Naive B cell (primary cell): ENCODE measurements at regions not wholly inside any gene's neighbourhood (a gene's known extent, or its start where the extent isn't known, plus 50 kb on each side); places are given as distances from the start of the nearest gene placed in this dataset.
A peak's percentile ranks its signal among the peaks of the same experiment; 100 is the strongest.
"Not testable (repeated sequence)": the region's sequence is repeated elsewhere in the genome, so short reads cannot be mapped to it uniquely, and the experiment has no call there.

ENCODE experiments used
- ATAC-seq, 2 donors: fragments of 150-1000 bp; cut with Tn5 transposase; 2 replicates each; pipeline ENCODE4 v1.10.0; 2021; ENCODE audit warnings: low read depth in 2 of 2, mild to moderate bottlenecking in 2 of 2, moderate library complexity in 2 of 2
- DNase-seq: peaks from one replicate; pipeline ENCODE4 v3.0.0; 2022
- H3K27ac Mint-ChIP-seq, 6 donors: one replicate each; pipeline ENCODE4 v1.8.0; 2020 to 2022; ENCODE audit warnings: mild to moderate bottlenecking in 6 of 6, mixed read lengths in 6 of 6, moderate library complexity in 5 of 6, inconsistent platforms in 2 of 6
- H3K27me3 Mint-ChIP-seq, 3 donors: one replicate each; pipeline ENCODE4 v1.8.0; 2021 to 2022; ENCODE audit warnings: mixed read lengths in 3 of 3, mild to moderate bottlenecking in 1 of 3
- H3K36me3 Mint-ChIP-seq, 2 donors: one replicate each; pipeline ENCODE4 v1.8.0; 2020 to 2022; ENCODE audit warnings: mixed read lengths in 2 of 2, inconsistent platforms in 1 of 2, mild to moderate bottlenecking in 1 of 2
- H3K4me1 Mint-ChIP-seq, 3 donors: one replicate each; pipeline ENCODE4 v1.8.0; 2020 to 2022; ENCODE audit warnings: mixed read lengths in 3 of 3, inconsistent platforms in 1 of 3, mild to moderate bottlenecking in 1 of 3, moderate library complexity in 1 of 3
- H3K4me3 Mint-ChIP-seq, 8 donors: one replicate each; pipeline ENCODE4 v1.8.0; 2020 to 2022; ENCODE audit warnings: mild to moderate bottlenecking in 8 of 8, mixed read lengths in 8 of 8, moderate library complexity in 8 of 8, inconsistent platforms in 2 of 8
- H3K9me3 Mint-ChIP-seq, 7 donors: one replicate each; pipeline ENCODE4 v1.8.0; 2020 to 2022; ENCODE audit warnings: mixed read lengths in 7 of 7, mild to moderate bottlenecking in 5 of 7, inconsistent platforms in 2 of 7, moderate library complexity in 1 of 7

DNA sequence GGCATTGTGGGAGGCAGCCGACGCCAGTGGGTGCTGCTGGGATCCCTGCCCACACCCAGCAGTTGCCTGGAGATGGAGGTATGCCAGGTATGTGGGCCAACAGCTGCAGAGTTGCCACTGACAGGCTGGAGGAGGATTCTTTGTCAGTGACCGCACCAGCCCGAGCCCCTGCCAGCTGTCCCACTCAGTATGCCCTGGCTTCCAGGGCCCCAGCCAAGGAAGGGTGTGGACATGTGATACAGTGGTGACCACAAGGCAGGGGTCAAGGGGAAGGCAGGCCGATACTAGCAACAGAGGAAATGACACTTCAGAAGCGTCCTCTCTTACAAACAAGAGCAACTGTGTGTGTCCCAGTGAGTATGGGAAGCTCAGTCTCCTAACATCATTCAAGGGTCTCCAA, 185.1 kb upstream of the NOTCH2NLA start:
- not testable (repeated sequence) for DNase-seq

DNA sequence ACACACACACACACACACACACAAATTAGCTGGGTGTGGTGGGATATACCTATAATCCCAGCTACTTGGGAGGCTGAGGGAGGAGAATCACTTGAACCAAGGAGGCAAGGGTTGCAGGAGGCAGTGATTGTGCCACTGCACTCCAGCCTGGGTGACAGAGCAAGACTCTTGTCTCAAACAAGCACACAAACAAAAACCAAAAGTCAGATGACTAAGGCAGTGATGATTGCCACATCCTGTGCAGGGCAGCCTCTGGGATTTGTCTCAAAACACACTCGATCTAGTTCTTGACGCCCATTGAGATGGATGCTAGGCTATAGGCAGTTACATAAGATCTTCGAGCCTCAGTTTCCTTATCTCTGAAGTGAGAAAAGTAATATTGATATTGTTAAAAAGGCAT, 183.1 kb upstream of the NOTCH2NLA start:
- not testable (repeated sequence) for H3K27me3 Mint-ChIP-seq, H3K9me3 Mint-ChIP-seq, H3K36me3 Mint-ChIP-seq, DNase-seq, ATAC-seq
- Mint-ChIP-seq H3K4me1 (peaks cover 8 to 13% (median 8%) of the 10 kb centered on the region in 3 donors), H3K27ac (peak overlapping the region in 1 of 6 donors; percentile 34), H3K4me3 (peak overlapping the region in 1 of 8 donors; percentile 54)

More for the DNA sequence above, 185.1 kb upstream of the NOTCH2NLA start:
- not testable (repeated sequence) for H3K27me3 Mint-ChIP-seq, H3K36me3 Mint-ChIP-seq, ATAC-seq, H3K4me3 Mint-ChIP-seq, H3K9me3 Mint-ChIP-seq, H3K27ac Mint-ChIP-seq
- peaks cover 8 to 13% (median 8%) of the 10 kb centered on the region in 3 donors for H3K4me1 Mint-ChIP-seq

DNA sequence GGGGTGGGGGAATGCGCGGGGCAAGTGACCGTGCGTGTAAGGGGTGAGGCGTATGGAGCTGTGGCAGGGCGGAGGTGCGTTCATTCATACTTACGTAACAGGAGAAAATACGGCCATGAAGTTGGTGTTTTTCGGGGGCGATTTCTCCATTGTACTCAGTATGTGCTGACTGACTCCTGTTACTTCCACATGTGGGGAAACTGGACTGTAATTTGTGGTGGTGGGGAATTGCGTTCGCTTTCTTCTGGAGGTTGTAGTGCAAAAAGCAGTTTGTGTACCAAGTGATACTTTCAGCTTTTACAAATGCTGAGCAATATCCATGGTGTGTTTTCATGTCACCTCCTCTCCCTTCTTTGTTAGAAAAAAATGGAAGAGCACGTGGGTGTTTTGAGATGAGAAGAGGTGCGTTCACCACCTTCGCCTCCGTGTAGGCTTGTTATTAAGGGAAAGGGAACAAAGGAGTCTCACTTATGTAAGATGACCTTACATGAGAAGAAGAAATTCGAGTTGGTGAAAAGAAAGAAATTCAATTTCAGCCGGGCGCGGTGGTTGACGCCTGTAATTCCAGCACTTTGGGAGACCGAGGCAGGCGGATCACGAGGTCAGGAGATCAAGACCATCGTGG, 181.1 kb upstream of the NOTCH2NLA start:
- ATAC-seq = peak; percentile 80 to 82
- not testable (repeated sequence) for H3K36me3 Mint-ChIP-seq, H3K9me3 Mint-ChIP-seq, H3K27me3 Mint-ChIP-seq
- Mint-ChIP-seq H3K27ac (peak overlapping the region; percentile 83 to 97 (median 92)), H3K4me1 (peaks cover 8 to 13% (median 8%) of the 10 kb centered on the region in 3 donors), H3K4me3 (peak overlapping the region in 7 of 8 donors; percentile 36 to 79 (median 62))
- peak; percentile 46 for DNase-seq

DNA sequence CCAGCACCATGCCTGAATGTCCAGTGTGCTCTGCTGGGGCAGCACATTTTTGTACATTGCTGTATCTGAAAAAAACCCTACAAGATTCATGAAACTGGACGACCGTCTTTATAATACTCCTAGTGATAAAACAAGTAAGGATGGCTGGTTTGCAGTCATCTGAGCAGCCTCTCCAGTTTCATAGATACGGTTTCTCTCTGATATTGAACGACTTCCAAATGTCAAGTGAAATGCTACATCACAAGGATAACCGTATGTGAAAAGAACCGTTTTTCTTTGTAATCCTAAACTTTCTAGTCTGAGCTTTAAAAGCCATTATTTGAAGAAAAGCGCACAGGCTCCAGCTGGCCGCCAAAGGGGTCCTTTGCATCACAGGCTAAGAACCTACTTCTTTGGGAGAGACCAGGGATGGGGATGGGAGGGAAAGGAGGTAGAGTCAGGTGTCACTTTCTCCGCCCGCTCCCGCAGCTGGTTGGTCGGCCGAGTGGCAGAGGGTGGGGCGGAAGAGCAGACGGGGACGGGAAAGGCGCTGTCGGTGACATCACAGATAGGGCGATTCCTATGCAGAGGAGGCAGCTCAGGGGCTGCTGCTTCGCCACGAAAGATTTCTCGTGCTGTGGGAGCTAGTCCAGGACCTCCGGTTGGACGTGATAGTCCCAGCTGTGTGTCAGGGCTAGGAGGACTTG, 180.4 kb upstream of the NOTCH2NLA start:
- H3K36me3 Mint-ChIP-seq, H3K9me3 Mint-ChIP-seq, H3K27me3 Mint-ChIP-seq: not testable (repeated sequence)
- H3K27ac Mint-ChIP-seq = peak overlapping the region; percentile 83 to 97 (median 92)
- ATAC-seq (peak; percentile 77 to 78), DNase-seq (peak; percentile 21)
- H3K4me1 Mint-ChIP-seq = peaks cover 8 to 13% (median 8%) of the 10 kb centered on the region in 3 donors
- H3K4me3 Mint-ChIP-seq = peak overlapping the region in 5 of 8 donors; percentile 36 to 79 (median 60)

DNA sequence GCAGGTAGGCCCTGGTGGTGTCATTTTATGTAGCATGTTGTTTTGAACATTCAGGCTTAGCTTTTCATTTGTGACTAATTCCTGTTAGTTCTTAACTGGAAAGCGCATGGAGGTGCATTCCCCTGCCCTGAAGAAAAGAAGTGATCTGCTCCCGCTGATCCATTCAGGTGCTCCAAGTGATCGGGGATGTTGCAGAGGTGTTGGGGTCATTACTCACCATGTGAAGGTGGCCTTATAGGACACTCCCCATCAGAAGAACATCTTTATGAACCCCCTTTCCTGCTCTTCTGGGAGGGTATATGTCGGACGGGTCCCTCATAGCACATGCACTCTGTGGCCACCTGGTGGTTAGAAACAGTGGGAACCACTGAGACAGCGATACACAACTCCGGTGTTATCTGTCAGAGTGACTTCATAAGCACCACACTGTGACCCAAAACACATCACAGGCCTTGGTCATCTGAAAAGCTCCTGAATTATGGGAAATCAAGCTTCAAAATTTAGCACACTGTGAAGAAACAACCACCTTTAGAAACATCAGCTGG, 172.5 kb upstream of the NOTCH2NLA start:
- Mint-ChIP-seq H3K27ac (peak overlapping the region in 3 of 6 donors; percentile 33 to 78 (median 47)), H3K4me3 (peak overlapping the region in 2 of 8 donors; percentile 55 to 75), H3K4me1 (peaks cover 3 to 11% (median 7%) of the 10 kb centered on the region in 3 donors)
- not testable (repeated sequence) for H3K36me3 Mint-ChIP-seq, H3K9me3 Mint-ChIP-seq, H3K27me3 Mint-ChIP-seq
- ATAC-seq (peak; percentile 78 to 87), DNase-seq (peak; percentile 24)

DNA sequence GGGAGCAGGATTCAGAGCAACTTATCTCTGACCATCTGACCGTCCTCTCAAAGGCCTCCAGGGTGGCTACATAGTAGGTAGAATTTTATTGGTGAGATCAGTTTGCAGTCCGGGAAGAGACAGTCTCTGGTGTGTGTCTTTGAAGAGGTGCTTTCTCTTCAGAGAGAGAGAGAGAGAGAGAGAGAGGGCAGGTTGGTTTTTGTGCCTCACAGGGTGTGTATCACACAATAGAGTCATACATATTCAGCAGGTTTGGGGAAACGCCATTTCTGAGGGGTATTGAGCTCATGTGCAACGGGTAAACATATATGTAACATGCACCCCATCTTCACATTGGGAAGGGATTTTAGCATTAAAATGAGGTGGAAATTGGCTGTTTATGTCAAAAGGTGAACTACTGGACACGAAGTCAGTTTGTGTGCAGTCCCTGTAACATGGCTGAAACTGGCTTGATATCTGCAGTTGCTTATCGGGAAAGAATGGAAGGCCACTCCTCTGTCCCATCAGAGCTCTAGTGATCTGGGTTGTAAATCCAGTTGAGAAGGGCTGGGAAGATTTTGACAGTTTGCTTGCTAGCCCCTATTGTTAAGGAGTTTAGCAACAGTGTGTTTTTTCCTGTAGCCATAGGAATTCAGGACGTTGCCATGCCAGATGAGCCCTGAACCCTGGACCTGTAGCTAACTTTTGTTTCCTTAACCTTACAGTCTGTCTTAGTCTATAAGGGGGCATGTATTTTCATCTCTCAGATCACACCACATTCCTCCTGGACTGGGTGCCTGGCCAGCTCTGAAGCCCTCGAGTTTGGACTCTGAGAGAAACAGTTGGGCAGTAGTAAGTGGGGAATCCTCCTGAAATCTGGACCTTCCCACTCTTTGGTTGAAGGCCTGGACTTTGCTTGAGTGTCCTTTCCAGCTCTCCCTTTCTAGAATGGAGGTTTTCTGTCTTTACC, 171.6 kb upstream of the NOTCH2NLA start:
- H3K27ac Mint-ChIP-seq = peak overlapping the region in 1 of 6 donors; percentile 9
- peaks cover 3 to 11% (median 7%) of the 10 kb centered on the region in 3 donors for H3K4me1 Mint-ChIP-seq
- DNase-seq, H3K27me3 Mint-ChIP-seq, H3K9me3 Mint-ChIP-seq, ATAC-seq, H3K36me3 Mint-ChIP-seq, H3K4me3 Mint-ChIP-seq: not testable (repeated sequence)

DNA sequence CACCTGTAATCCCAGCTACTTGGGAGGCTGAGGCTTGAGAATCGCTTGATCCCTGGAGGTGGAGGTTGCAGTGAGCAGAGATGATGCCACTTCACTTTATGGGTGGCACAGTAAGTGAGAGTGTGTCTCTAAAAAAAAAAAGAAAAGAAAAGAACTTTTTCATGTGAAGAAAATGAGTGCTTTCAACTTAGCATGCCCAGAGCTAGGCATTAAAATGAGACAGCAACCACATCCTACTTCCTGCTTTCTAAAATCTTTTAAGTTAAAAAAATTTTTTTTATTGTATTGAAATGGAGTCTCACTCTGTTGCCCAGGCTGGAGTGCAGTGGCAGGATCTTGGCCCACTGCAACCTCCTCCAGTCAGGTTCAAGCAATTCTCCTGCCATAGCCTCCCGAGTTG, 170.4 kb upstream of the NOTCH2NLA start:
- H3K36me3 Mint-ChIP-seq, ATAC-seq, H3K27me3 Mint-ChIP-seq, H3K27ac Mint-ChIP-seq, H3K9me3 Mint-ChIP-seq, H3K4me3 Mint-ChIP-seq, DNase-seq: not testable (repeated sequence)
- H3K4me1 Mint-ChIP-seq = peaks cover 3 to 11% (median 7%) of the 10 kb centered on the region in 3 donors

DNA sequence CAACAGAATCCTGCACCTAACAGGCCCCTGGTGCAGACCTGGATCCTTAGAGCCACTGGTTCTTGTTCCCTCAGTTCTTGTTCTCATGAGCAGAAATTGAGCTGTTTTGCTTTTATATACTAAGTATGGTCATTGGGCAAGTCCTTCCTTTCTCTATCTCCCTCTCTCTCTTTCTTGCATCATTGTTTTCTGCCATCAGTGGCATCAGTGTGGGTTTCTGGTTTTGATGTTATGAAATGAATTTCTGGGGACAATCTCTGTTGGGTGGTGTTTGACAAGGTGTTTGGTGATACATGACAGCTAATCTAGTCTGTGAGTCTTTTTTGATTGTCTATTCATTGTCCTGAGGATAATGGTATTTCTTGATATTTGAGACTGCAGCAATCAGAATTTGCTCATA, 168.0 kb upstream of the NOTCH2NLA start:
- not testable (repeated sequence) for DNase-seq
- H3K4me1 Mint-ChIP-seq = peaks cover 3 to 13% (median 7%) of the 10 kb centered on the region in 3 donors

DNA sequence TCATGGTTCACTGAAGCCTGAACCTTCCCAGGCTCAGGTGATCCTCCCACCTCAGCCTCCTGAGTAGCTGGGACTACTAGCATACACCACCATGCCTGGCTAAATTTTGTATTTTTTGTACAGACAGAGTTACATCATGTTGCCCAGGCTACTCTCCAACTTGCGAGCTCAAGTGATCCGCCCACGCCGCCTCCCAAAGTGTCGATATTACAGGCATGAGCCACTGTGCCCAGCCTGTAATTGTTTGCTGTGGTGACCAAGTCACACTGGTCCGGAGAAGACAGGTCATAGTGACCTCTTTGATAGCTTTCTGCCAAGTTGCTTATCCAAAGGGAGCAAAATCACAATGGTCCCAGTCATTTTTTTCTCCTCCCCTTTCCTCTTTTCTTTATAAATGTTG, 167.4 kb upstream of the NOTCH2NLA start:
- not testable (repeated sequence) for H3K27me3 Mint-ChIP-seq, ATAC-seq, DNase-seq, H3K4me1 Mint-ChIP-seq, H3K9me3 Mint-ChIP-seq, H3K36me3 Mint-ChIP-seq, H3K4me3 Mint-ChIP-seq, H3K27ac Mint-ChIP-seq

More for the DNA sequence above, 168.0 kb upstream of the NOTCH2NLA start:
- not testable (repeated sequence) for H3K4me3 Mint-ChIP-seq, H3K27me3 Mint-ChIP-seq, ATAC-seq, H3K27ac Mint-ChIP-seq, H3K9me3 Mint-ChIP-seq, H3K36me3 Mint-ChIP-seq

DNA sequence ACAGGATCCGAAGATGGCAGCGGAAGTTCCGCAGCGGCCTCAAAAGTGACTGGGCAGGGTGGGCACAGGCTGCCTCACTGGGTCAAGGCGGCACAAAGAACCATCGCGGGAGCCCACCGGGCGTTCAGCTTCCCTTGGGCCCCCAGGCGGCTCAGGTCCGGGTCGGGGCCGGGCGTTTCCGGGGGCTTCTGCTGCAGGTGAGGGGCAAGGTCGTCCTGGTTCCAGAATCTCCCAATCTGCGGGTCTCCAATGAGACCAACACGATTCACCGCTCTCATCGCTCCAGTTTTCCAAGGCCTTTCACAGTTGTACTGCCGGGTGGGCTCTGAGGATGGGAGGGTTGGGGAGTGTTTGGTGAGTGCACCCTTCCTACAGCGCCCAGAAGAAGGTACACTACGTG, 165.0 kb upstream of the NOTCH2NLA start:
- peak overlapping the region in 6 of 8 donors; percentile 7 to 72 (median 44) for H3K4me3 Mint-ChIP-seq
- H3K9me3 Mint-ChIP-seq, DNase-seq, H3K4me1 Mint-ChIP-seq, H3K27ac Mint-ChIP-seq, H3K36me3 Mint-ChIP-seq, H3K27me3 Mint-ChIP-seq, ATAC-seq: not testable (repeated sequence)

DNA sequence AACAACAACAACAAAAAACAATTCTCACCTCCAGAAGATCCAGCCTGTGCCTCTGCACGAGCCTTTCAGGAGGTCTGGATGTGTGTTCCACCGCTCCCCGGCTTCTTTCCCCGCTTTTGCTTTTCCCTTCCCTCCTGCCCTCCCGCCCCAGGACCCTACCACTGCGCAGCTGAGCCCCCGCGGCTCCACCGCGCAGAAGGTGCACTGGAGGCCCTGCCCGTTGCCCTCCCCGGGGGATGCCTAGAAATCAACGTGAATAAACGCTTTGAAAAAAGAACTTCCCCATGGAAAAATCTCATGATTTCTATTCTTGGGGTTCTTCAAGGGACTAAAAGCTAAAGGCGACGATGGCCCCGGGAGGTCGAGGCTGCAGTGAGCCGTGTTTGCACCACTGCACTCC, 164.3 kb upstream of the NOTCH2NLA start:
- not testable (repeated sequence) for ATAC-seq, H3K9me3 Mint-ChIP-seq, DNase-seq, H3K36me3 Mint-ChIP-seq, H3K27ac Mint-ChIP-seq, H3K27me3 Mint-ChIP-seq, H3K4me1 Mint-ChIP-seq
- peak overlapping the region in 2 of 8 donors; percentile 7 to 23 for H3K4me3 Mint-ChIP-seq

DNA sequence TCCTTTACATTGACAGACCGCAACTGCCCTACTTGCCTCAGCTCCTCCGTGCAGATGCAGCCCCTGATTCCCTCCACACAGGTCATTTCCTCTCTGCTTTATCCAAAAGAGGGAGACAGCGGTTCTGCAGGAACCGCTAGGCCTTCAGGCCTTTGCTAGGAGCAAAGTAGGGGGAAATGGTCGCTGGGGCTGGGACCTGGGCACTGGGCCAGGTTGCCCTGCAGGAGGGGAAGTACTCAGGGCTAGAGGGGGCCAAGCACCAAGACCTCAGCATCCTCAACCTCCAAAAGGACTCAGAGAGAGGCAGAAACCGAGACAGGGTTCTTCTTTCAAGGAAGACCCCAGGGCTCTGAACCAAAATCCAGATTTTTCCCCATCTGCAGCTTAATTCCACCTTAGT, 160.4 kb upstream of the NOTCH2NLA start:
- H3K27me3 Mint-ChIP-seq, H3K9me3 Mint-ChIP-seq, ATAC-seq, H3K36me3 Mint-ChIP-seq, DNase-seq, H3K4me3 Mint-ChIP-seq: not testable (repeated sequence)
- Mint-ChIP-seq H3K27ac (peak overlapping the region in 1 of 6 donors; percentile 51), H3K4me1 (peaks cover 7 to 16% (median 9%) of the 10 kb centered on the region in 3 donors)
